Activated T-helper 17 cell treated with anti-CD3 and anti-CD28 coated beads, Interleukin-2, amount 50 U/mL, for 72 hours (primary cell): ENCODE measurements at regions not wholly inside any gene's neighbourhood (a gene's known extent, or its start where the extent isn't known, plus 50 kb on each side); places are given as distances from the start of the nearest gene placed in this dataset.
"Not testable (repeated sequence)": the region's sequence is repeated elsewhere in the genome, so short reads cannot be mapped to it uniquely, and the experiment has no call there.

Experiments
- ATAC-seq: fragments of 150-1000 bp; cut with Tn5 transposase; replicated peaks from 2 replicates; pipeline ENCODE4 v1.10.0; 2021; ENCODE audit warnings: mild to moderate bottlenecking, moderate library complexity
- H3K27ac Mint-ChIP-seq: one replicate; pipeline ENCODE4 v1.8.0; 2022; ENCODE audit warnings: mixed read lengths
- H3K27me3 Mint-ChIP-seq: one replicate; pipeline ENCODE4 v1.8.0; 2022; ENCODE audit warnings: mixed read lengths
- H3K36me3 Mint-ChIP-seq: one replicate; pipeline ENCODE4 v1.8.0; 2022; ENCODE audit warnings: low read depth, mild to moderate bottlenecking, mixed read lengths
- H3K4me1 Mint-ChIP-seq: one replicate; pipeline ENCODE4 v1.8.0; 2022; ENCODE audit warnings: mixed read lengths
- H3K4me3 Mint-ChIP-seq: one replicate; pipeline ENCODE4 v1.8.0; 2022; ENCODE audit warnings: mild to moderate bottlenecking, mixed read lengths
- H3K9me3 Mint-ChIP-seq: one replicate; pipeline ENCODE4 v1.8.0; 2022; ENCODE audit warnings: mixed read lengths

- H3K9me3 Mint-ChIP-seq, H3K4me3 Mint-ChIP-seq, H3K4me1 Mint-ChIP-seq, H3K27me3 Mint-ChIP-seq, ATAC-seq: not testable (repeated sequence)
- Mint-ChIP-seq H3K36me3 (peaks cover 62% of the 10 kb centered on the region), H3K27ac (peak overlapping the region; percentile 48)
Observed at GRCh38 chr7:128561116-128561722, 84.7 kb downstream of the METTL2B start.

- not testable (repeated sequence) for H3K4me1 Mint-ChIP-seq
Observed at GRCh38 chr7:128562795-128563194, 86.2 kb downstream of the METTL2B start.

GRCh38 chr7:128564123-128564700 lies 87.7 kb downstream of the METTL2B start:
- peaks cover 64% of the 10 kb centered on the region for H3K36me3 Mint-ChIP-seq
- not testable (repeated sequence) for H3K27me3 Mint-ChIP-seq, H3K27ac Mint-ChIP-seq, H3K4me3 Mint-ChIP-seq, H3K9me3 Mint-ChIP-seq, ATAC-seq
- H3K4me1 Mint-ChIP-seq = peaks cover 11% of the 10 kb centered on the region

More at GRCh38 chr7:128562795-128563194, 86.2 kb downstream of the METTL2B start:
- not testable (repeated sequence) for ATAC-seq, H3K9me3 Mint-ChIP-seq, H3K4me3 Mint-ChIP-seq, H3K27ac Mint-ChIP-seq, H3K27me3 Mint-ChIP-seq
- H3K36me3 Mint-ChIP-seq = peaks cover 63% of the 10 kb centered on the region

GRCh38 chr7:128564932-128565864 lies 88.7 kb downstream of the METTL2B start:
- not testable (repeated sequence) for ATAC-seq, H3K27ac Mint-ChIP-seq, H3K4me3 Mint-ChIP-seq, H3K9me3 Mint-ChIP-seq, H3K27me3 Mint-ChIP-seq
- Mint-ChIP-seq H3K36me3 (peaks cover 63% of the 10 kb centered on the region), H3K4me1 (peaks cover 11% of the 10 kb centered on the region)

GRCh38 chr7:128575277-128575676 lies 96.8 kb upstream of the GARIN1A start:
- not testable (repeated sequence) for H3K27ac Mint-ChIP-seq, H3K9me3 Mint-ChIP-seq, H3K4me1 Mint-ChIP-seq, H3K27me3 Mint-ChIP-seq, ATAC-seq, H3K4me3 Mint-ChIP-seq
- peaks cover 68% of the 10 kb centered on the region for H3K36me3 Mint-ChIP-seq

- H3K4me1 Mint-ChIP-seq, ATAC-seq, H3K27me3 Mint-ChIP-seq, H3K27ac Mint-ChIP-seq, H3K9me3 Mint-ChIP-seq, H3K4me3 Mint-ChIP-seq: not testable (repeated sequence)
- peaks cover 73% of the 10 kb centered on the region for H3K36me3 Mint-ChIP-seq
Observed at GRCh38 chr7:128576953-128577352, 95.1 kb upstream of the GARIN1A start.

- not testable (repeated sequence) for H3K27ac Mint-ChIP-seq, ATAC-seq, H3K4me3 Mint-ChIP-seq, H3K9me3 Mint-ChIP-seq, H3K27me3 Mint-ChIP-seq, H3K4me1 Mint-ChIP-seq
- peaks cover 73% of the 10 kb centered on the region for H3K36me3 Mint-ChIP-seq
Observed at GRCh38 chr7:128579843-128580242, 92.2 kb upstream of the GARIN1A start.

GRCh38 chr7:128581100-128581499 lies 91.0 kb upstream of the GARIN1A start:
- not testable (repeated sequence) for H3K9me3 Mint-ChIP-seq, ATAC-seq, H3K27me3 Mint-ChIP-seq, H3K4me3 Mint-ChIP-seq, H3K4me1 Mint-ChIP-seq, H3K27ac Mint-ChIP-seq
- peaks cover 76% of the 10 kb centered on the region for H3K36me3 Mint-ChIP-seq

GRCh38 chr7:128581825-128582561 lies 90.1 kb upstream of the GARIN1A start:
- peaks cover 85% of the 10 kb centered on the region for H3K36me3 Mint-ChIP-seq

GRCh38 chr7:128586715-128587114 lies 85.4 kb upstream of the GARIN1A start:
- ATAC-seq, H3K4me3 Mint-ChIP-seq, H3K4me1 Mint-ChIP-seq, H3K27me3 Mint-ChIP-seq, H3K9me3 Mint-ChIP-seq: not testable (repeated sequence)
- peak overlapping the region; percentile 68 for H3K27ac Mint-ChIP-seq
- H3K36me3 Mint-ChIP-seq = peaks cover 76% of the 10 kb centered on the region

More at GRCh38 chr7:128581825-128582561, 90.1 kb upstream of the GARIN1A start:
- not testable (repeated sequence) for H3K4me1 Mint-ChIP-seq, H3K27ac Mint-ChIP-seq, H3K9me3 Mint-ChIP-seq, H3K27me3 Mint-ChIP-seq, H3K4me3 Mint-ChIP-seq, ATAC-seq

- Mint-ChIP-seq H3K4me3 (no peak overlapping the region), H3K27ac (no peak overlapping the region), H3K9me3 (no peaks in the 10 kb centered on the region), H3K4me1 (peaks cover 7% of the 10 kb centered on the region), H3K27me3 (no peaks in the 10 kb centered on the region), H3K36me3 (peaks cover 81% of the 10 kb centered on the region)
- ATAC-seq = no peak
Observed at GRCh38 chr7:128591705-128592104, 80.4 kb upstream of the GARIN1A start.

GRCh38 chr7:128592209-128592608 lies 79.9 kb upstream of the GARIN1A start:
- H3K27me3 Mint-ChIP-seq, ATAC-seq, H3K9me3 Mint-ChIP-seq, H3K4me1 Mint-ChIP-seq, H3K4me3 Mint-ChIP-seq: not testable (repeated sequence)
- Mint-ChIP-seq H3K27ac (peak overlapping the region; percentile 75), H3K36me3 (peaks cover 81% of the 10 kb centered on the region)

GRCh38 chr7:128594061-128594460 lies 78.0 kb upstream of the GARIN1A start:
- ATAC-seq, H3K4me3 Mint-ChIP-seq, H3K4me1 Mint-ChIP-seq, H3K27me3 Mint-ChIP-seq, H3K27ac Mint-ChIP-seq, H3K9me3 Mint-ChIP-seq: not testable (repeated sequence)
- peaks cover 88% of the 10 kb centered on the region for H3K36me3 Mint-ChIP-seq

- not testable (repeated sequence) for ATAC-seq
Observed at GRCh38 chr7:128596336-128597128, 75.6 kb upstream of the GARIN1A start.

More at GRCh38 chr7:128596336-128597128, 75.6 kb upstream of the GARIN1A start:
- H3K27me3 Mint-ChIP-seq, H3K4me3 Mint-ChIP-seq, H3K27ac Mint-ChIP-seq, H3K9me3 Mint-ChIP-seq: not testable (repeated sequence)
- H3K4me1 Mint-ChIP-seq = peaks cover 11% of the 10 kb centered on the region
- H3K36me3 Mint-ChIP-seq = peaks cover 89% of the 10 kb centered on the region
